HepG2 (cell line): ENCODE measurements at regions not wholly inside any gene's neighbourhood (a gene's known extent, or its start where the extent isn't known, plus 50 kb on each side); places are given as distances from the start of the nearest gene placed in this dataset.

Experiments used
- ASH2L ChIP-seq: fragments of 300-600, 200-600 bp; sonication (generic); IDR thresholded peaks from 2 replicates; pipeline ENCODE4 v1.7.0; 2017; ENCODE audit warnings: low read depth, mild to moderate bottlenecking, moderate library complexity, mixed read lengths, low read length; ENCODE audit not compliant: insufficient read length
- CTCF ChIP-seq: sonication (generic); formaldehyde crosslinking; IDR thresholded peaks from 2 replicates; pipeline ENCODE4 v1.5.0; 2020; ENCODE audit warnings: mild to moderate bottlenecking, missing genetic modification reagents, moderate library complexity
- JUNB ChIP-seq: sonication (generic); formaldehyde crosslinking; IDR thresholded peaks from 2 replicates; pipeline ENCODE4 v1.8.0; 2022; ENCODE audit warnings: missing genetic modification reagents, mild to moderate bottlenecking, borderline replicate concordance
- UBTF ChIP-seq: sonication (generic); formaldehyde crosslinking; IDR thresholded peaks from 2 replicates; pipeline ENCODE4 v1.4.0; 2020; ENCODE audit warnings: mild to moderate bottlenecking, missing genetic modification reagents
- ZMYM2 ChIP-seq: sonication (generic); formaldehyde crosslinking; IDR thresholded peaks from 2 replicates; pipeline ENCODE4 v1.8.0; 2022; ENCODE audit warnings: mild to moderate bottlenecking, missing genetic modification reagents

GRCh38 chr10:108901781-108902618, 1021.3 kb downstream of the XPNPEP1 start:
- TF ChIP-seq CTCF (CRISPR knock-in tag) (no peak), JUNB (no peak), ZMYM2 (no peak), ASH2L (no peak), UBTF (CRISPR knock-in tag) (no peak)
